ENCODE measurements at regions not wholly inside any gene's neighbourhood (a gene's known extent, or its start where the extent isn't known, plus 50 kb on each side); places are given as distances from the start of the nearest gene placed in this dataset.
"Not testable (repeated sequence)": the region's sequence is repeated elsewhere in the genome, so short reads cannot be mapped to it uniquely, and the experiment has no call there.

DNA sequence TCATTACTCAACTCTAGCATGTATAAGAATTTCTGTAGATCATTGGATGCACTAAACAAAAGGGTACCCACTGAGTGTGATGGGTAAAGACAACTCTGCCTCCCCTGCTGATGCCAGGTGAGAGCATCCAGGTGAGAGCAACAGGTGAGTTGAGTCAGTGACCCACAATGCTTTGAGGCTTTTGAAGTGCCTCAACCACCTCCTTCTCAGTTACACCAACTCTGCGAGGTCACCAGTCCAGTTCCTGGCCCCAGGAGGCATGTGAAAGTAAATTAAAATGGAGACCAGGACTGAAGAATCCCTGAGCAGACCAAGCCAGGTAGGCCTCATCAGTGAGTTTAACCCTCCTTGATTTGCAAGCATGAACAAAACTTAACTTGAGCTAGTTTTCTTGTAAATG is 505.8 kb downstream of the EBF1 start:
- H3K27ac ChIP-seq (ENCODE audit: low read depth) = no peak overlapping the region
- no peaks in the 10 kb centered on the region for H3K4me1 ChIP-seq (ENCODE audit: insufficient read depth)
- H3K36me3 ChIP-seq (ENCODE audit: insufficient read depth) = no peaks in the 10 kb centered on the region
- no peak for DNase-seq (ENCODE audit: extremely low spot score)
- no peak overlapping the region for H3K4me3 ChIP-seq (ENCODE audit: low read depth, low read length)
- 94% methylated on average over 1 of the region's 1 CpG for WGBS

GRCh38 chr5:158591301-158591863 is 508.3 kb downstream of the EBF1 start:
- DNase-seq (ENCODE audit: extremely low spot score) = peak; percentile 18
- no peaks in the 10 kb centered on the region for H3K36me3 ChIP-seq (ENCODE audit: insufficient read depth)
- no peak overlapping the region for H3K27ac ChIP-seq (ENCODE audit: low read depth)
- H3K4me3 ChIP-seq (ENCODE audit: low read depth, low read length) = no peak overlapping the region
- H3K4me1 ChIP-seq (ENCODE audit: insufficient read depth) = no peaks in the 10 kb centered on the region
- 26% methylated on average over 7 of the region's 7 CpGs for WGBS

GRCh38 chr5:158590746-158591300 is 508.9 kb downstream of the EBF1 start:
- WGBS = 92% methylated on average over 2 of the region's 2 CpGs
- no peak overlapping the region for H3K27ac ChIP-seq (ENCODE audit: low read depth)
- no peaks in the 10 kb centered on the region for H3K36me3 ChIP-seq (ENCODE audit: insufficient read depth)
- H3K4me1 ChIP-seq (ENCODE audit: insufficient read depth) = no peaks in the 10 kb centered on the region
- DNase-seq (ENCODE audit: extremely low spot score) = no peak
- no peak overlapping the region for H3K4me3 ChIP-seq (ENCODE audit: low read depth, low read length)

GRCh38 chr5:158589939-158590338 is 509.8 kb downstream of the EBF1 start:
- 31% methylated on average over 3 of the region's 3 CpGs for WGBS
- H3K36me3 ChIP-seq (ENCODE audit: insufficient read depth) = no peaks in the 10 kb centered on the region
- H3K4me3 ChIP-seq (ENCODE audit: low read depth, low read length) = no peak overlapping the region

GRCh38 chr5:158588617-158589016 is 511.1 kb downstream of the EBF1 start:
- no peak for DNase-seq (ENCODE audit: extremely low spot score)
- H3K27ac ChIP-seq (ENCODE audit: low read depth) = no peak overlapping the region
- no peaks in the 10 kb centered on the region for H3K36me3 ChIP-seq (ENCODE audit: insufficient read depth)
- 71% methylated on average over 1 of the region's 1 CpG for WGBS
- H3K4me3 ChIP-seq (ENCODE audit: low read depth, low read length) = no peak overlapping the region
- no peaks in the 10 kb centered on the region for H3K4me1 ChIP-seq (ENCODE audit: insufficient read depth)

More at GRCh38 chr5:158589939-158590338, 509.8 kb downstream of the EBF1 start:
- no peak for DNase-seq (ENCODE audit: extremely low spot score)
- H3K4me1 ChIP-seq (ENCODE audit: insufficient read depth) = no peaks in the 10 kb centered on the region
- no peak overlapping the region for H3K27ac ChIP-seq (ENCODE audit: low read depth)

- Histone ChIP-seq H3K4me1 (ENCODE audit: insufficient read depth) (no peaks in the 10 kb centered on the region), H3K36me3 (ENCODE audit: insufficient read depth) (no peaks in the 10 kb centered on the region), H3K27ac (ENCODE audit: low read depth) (no peak overlapping the region), H3K4me3 (ENCODE audit: low read depth, low read length) (no peak overlapping the region)
- DNase-seq (ENCODE audit: extremely low spot score) = no peak
- WGBS = 96% methylated on average over 2 of the region's 2 CpGs
These were observed 513.7 kb downstream of the EBF1 start for GRCh38 chr5:158586054-158586453.

DNA sequence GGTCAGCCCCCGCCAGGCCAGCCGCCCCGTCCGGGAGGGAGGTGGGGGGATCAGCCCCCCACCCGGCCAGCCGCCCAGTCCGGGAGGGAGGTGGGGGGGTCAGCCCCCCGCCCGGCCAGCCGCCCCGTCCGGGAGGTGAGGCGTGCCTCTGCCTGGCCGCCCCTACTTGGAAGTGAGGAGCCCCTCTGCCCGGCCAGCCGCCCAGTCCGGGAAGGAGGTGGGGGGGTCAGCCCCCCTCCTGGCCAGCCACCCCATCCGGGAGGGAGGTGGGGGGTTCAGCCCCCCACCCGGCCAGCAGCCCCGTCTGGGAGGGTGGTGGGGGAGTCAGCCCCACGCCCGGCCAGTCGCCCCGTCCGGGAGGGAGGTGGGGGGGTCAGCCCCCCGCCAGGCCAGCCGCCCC is 517.0 kb downstream of the EBF1 start:
- 94% methylated on average over 27 of the region's 27 CpGs for WGBS
- not testable (repeated sequence) for H3K27ac ChIP-seq (ENCODE audit: low read depth); DNase-seq (ENCODE audit: extremely low spot score); H3K4me3 ChIP-seq (ENCODE audit: low read depth, low read length); H3K4me1 ChIP-seq (ENCODE audit: insufficient read depth); H3K36me3 ChIP-seq (ENCODE audit: insufficient read depth)

DNA sequence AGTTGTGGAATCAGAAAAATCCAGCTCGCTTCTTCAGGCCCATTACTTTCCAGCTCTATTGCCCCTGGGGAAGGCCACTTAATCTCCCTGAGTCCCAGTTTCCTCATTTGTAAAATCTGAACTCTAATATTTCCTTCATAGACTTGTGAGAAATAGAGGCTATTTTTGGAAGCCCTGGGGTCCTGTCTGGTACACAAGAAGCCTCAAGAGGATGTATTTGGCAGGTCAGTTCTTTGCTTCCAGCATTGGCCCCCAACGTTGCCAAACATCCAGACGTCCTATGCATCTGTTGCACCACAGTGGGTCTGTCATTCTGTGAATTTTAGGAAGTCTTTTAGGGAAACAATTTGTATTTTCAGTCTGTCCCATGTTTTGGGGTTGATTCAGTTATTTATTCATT is 525.9 kb downstream of the EBF1 start:
- no peaks in the 10 kb centered on the region for H3K36me3 ChIP-seq (ENCODE audit: insufficient read depth)
- WGBS = 71% methylated on average over 3 of the region's 3 CpGs
- DNase-seq (ENCODE audit: extremely low spot score) = no peak
- no peak overlapping the region for H3K27ac ChIP-seq (ENCODE audit: low read depth)
- H3K4me3 ChIP-seq (ENCODE audit: low read depth, low read length) = no peak overlapping the region
- no peaks in the 10 kb centered on the region for H3K4me1 ChIP-seq (ENCODE audit: insufficient read depth)

GRCh38 chr5:158570502-158570901 is 529.2 kb downstream of the EBF1 start:
- Histone ChIP-seq H3K27ac (ENCODE audit: low read depth) (no peak overlapping the region), H3K36me3 (ENCODE audit: insufficient read depth) (no peaks in the 10 kb centered on the region), H3K4me3 (ENCODE audit: low read depth, low read length) (no peak overlapping the region), H3K4me1 (ENCODE audit: insufficient read depth) (no peaks in the 10 kb centered on the region)
- 83% methylated on average over 1 of the region's 1 CpG for WGBS
- DNase-seq (ENCODE audit: extremely low spot score) = no peak

DNA sequence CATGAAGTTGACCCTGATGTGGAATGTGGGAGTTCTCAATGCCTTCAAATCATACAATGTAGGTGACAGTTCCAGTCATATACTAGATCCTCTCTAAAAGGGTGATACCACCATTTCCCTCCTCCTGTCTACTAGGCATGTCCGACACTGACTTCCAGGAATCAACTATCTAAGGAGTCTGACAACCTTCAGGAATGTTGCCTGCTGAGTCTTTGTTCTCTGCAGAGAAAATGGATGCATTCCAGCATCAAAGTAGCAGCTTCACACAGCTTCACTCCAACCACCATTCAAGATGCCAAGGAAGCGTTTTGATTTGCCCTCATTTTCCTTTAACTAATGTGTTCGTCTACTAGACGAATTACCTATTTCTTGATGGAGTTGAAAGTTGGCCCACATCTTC is 530.2 kb downstream of the EBF1 start:
- no peaks in the 10 kb centered on the region for H3K36me3 ChIP-seq (ENCODE audit: insufficient read depth)
- H3K27ac ChIP-seq (ENCODE audit: low read depth) = no peak overlapping the region
- DNase-seq (ENCODE audit: extremely low spot score) = no peak
- WGBS = 88% methylated on average over 4 of the region's 4 CpGs
- no peak overlapping the region for H3K4me3 ChIP-seq (ENCODE audit: low read depth, low read length)
- H3K4me1 ChIP-seq (ENCODE audit: insufficient read depth) = no peaks in the 10 kb centered on the region

- DNase-seq (ENCODE audit: extremely low spot score) = no peak
- no peaks in the 10 kb centered on the region for H3K4me1 ChIP-seq (ENCODE audit: insufficient read depth)
- no peak overlapping the region for H3K27ac ChIP-seq (ENCODE audit: low read depth)
- 93% methylated on average over 3 of the region's 3 CpGs for WGBS
- H3K36me3 ChIP-seq (ENCODE audit: insufficient read depth) = no peaks in the 10 kb centered on the region
- H3K4me3 ChIP-seq (ENCODE audit: low read depth, low read length) = no peak overlapping the region
These were observed 534.5 kb downstream of the EBF1 start for GRCh38 chr5:158565017-158565789.

DNA sequence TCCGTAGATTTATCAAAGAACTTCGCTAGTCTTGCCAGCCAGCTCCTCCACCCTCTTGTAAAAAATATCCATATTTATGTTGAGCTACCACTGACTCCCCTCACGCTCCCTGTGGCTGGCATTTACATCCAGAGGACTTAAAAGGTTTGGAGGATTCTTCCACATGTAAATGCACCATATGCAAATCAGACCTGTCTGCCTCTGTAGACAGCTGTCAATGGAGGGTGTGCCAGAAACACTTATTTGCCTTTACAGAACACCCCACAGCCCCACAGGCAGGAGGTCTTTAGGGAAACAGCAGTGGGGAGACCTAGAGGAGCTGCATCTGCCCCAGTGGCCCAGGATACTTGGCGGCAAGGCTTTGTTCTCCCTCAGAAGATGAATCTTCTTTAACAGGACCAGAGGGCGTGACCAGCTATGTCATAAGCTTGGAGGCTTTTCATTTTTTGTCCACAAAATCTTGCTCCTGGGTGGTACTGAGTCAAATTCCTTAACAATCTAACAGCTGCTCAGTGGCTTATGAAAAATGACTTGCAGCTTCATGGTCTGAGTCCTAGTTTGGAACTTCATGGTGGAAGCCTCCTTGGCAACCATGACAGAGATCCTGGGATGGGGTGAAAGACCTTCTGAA is 535.8 kb downstream of the EBF1 start:
- Histone ChIP-seq H3K27ac (ENCODE audit: low read depth) (no peak overlapping the region), H3K36me3 (ENCODE audit: insufficient read depth) (no peaks in the 10 kb centered on the region), H3K4me3 (ENCODE audit: low read depth, low read length) (no peak overlapping the region), H3K4me1 (ENCODE audit: insufficient read depth) (no peaks in the 10 kb centered on the region)
- no peak for DNase-seq (ENCODE audit: extremely low spot score)
- WGBS = 87% methylated on average over 5 of the region's 5 CpGs

DNA sequence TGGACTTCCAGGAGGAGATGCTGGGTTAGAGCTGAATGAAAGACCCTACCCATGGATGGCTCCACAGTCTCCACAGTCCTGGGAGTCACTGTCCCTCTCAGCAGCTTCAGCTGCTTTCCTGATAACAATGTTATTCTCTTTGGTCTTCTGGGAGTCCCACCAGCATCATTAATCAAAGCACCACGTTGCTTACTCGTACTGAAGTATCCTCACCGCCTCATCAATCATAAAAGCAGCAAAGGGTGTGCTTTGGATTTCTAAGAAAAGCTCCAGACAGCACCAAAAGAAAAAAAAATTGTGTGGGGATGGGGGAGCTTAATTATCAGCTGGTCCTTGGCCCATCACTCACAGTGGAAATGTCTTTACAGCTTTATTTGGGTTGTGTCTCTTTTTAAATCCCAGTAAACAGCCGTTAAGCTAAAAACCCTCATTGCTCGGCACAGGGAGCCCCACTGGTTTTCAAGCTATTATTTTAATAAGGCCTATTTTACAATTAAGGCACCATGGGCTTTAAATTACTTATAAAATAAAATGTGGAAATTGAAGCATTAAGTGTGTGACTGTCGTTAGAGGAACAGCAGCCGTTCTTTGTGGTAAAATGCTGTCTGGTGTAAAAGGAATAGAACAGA is 538.0 kb downstream of the EBF1 start:
- no peak for DNase-seq (ENCODE audit: extremely low spot score)
- WGBS = 71% methylated on average over 7 of the region's 7 CpGs
- no peaks in the 10 kb centered on the region for H3K4me1 ChIP-seq (ENCODE audit: insufficient read depth)
- H3K4me3 ChIP-seq (ENCODE audit: low read depth, low read length) = no peak overlapping the region
- H3K36me3 ChIP-seq (ENCODE audit: insufficient read depth) = no peaks in the 10 kb centered on the region
- H3K27ac ChIP-seq (ENCODE audit: low read depth) = no peak overlapping the region
